OCI-LY3 (cell line): ENCODE measurements at regions not wholly inside any gene's neighbourhood (a gene's known extent, or its start where the extent isn't known, plus 50 kb on each side); places are given as distances from the start of the nearest gene placed in this dataset.

ENCODE experiments used
- H2AFZ ChIP-seq: fragments of 200-600, 300-600 bp; shearing (Covaris generic); 2 replicates; pipeline ENCODE4 v1.6.0; 2014; ENCODE audit warnings: antibody characterized with exemption, low read depth, low read length
- H3K27ac ChIP-seq: fragments of 200-600, 300-600 bp; sonication (generic); 2 replicates; pipeline ENCODE4 v1.5.1; 2014; ENCODE audit warnings: mild to moderate bottlenecking, low read length, moderate library complexity, mixed read lengths
- H3K27me3 ChIP-seq: fragments of 200-600, 300-600 bp; sonication (generic); 2 replicates; pipeline ENCODE4 v1.6.1; 2014; ENCODE audit warnings: low read depth, low read length, mixed read lengths
- H3K36me3 ChIP-seq: fragments of 200-600, 300-600 bp; sonication (generic); replicated peaks from 2 replicates; pipeline ENCODE3; 2014; ENCODE audit warnings: low read depth, low read length, mixed read lengths
- H3K4me1 ChIP-seq: fragments of 300-600, 200-600 bp; sonication (generic); 2 replicates; pipeline ENCODE4 v1.6.1; 2014; ENCODE audit warnings: low read length, mixed read lengths
- H3K4me2 ChIP-seq: fragments of 200-600, 300-600 bp; sonication (generic); 2 replicates; pipeline ENCODE4 v1.6.1; 2014; ENCODE audit warnings: low read length, mixed read lengths
- H3K4me3 ChIP-seq: fragments of 300-600, 200-600 bp; sonication (generic); 2 replicates; pipeline ENCODE4 v1.5.1; 2014; ENCODE audit warnings: antibody characterized with exemption, mild to moderate bottlenecking, low read length, moderate library complexity
- H3K79me2 ChIP-seq: fragments of 300-600, 200-600 bp; shearing (Covaris generic); 2 replicates; pipeline ENCODE4 v1.6.1; 2014; ENCODE audit warnings: mild to moderate bottlenecking, low read length, mixed read lengths
- H3K9ac ChIP-seq: fragments of 300-600, 200-600 bp; shearing (Covaris generic); 2 replicates; pipeline ENCODE4 v1.6.0; 2014; ENCODE audit warnings: mild to moderate bottlenecking, low read length, moderate library complexity
- H3K9me3 ChIP-seq: fragments of 200-600, 300-600 bp; shearing (Covaris generic); 2 replicates; pipeline ENCODE4 v1.6.1; 2014; ENCODE audit warnings: low read length, mixed read lengths; ENCODE audit not compliant: insufficient read depth
- H4K20me1 ChIP-seq: fragments of 200-600, 300-600 bp; sonication (generic); 2 replicates; pipeline ENCODE4 v1.6.1; 2016; ENCODE audit warnings: low read length, mixed read lengths; ENCODE audit not compliant: insufficient read depth
- EZH2phosphoT487 ChIP-seq: fragments of 200-600 bp; shearing (Covaris generic); IDR thresholded peaks from 2 replicates; pipeline ENCODE4 v1.6.1; 2018; ENCODE audit warnings: antibody characterized with exemption, mixed run types, low read depth
- TF ChIP-seq, protein P1 (sequence below): fragments of 200-600, 300-600 bp; sonication (generic); IDR thresholded peaks from 2 replicates; pipeline ENCODE4 v1.5.1; 2014; ENCODE audit warnings: antibody characterized with exemption, low read length, low read depth

DNA sequence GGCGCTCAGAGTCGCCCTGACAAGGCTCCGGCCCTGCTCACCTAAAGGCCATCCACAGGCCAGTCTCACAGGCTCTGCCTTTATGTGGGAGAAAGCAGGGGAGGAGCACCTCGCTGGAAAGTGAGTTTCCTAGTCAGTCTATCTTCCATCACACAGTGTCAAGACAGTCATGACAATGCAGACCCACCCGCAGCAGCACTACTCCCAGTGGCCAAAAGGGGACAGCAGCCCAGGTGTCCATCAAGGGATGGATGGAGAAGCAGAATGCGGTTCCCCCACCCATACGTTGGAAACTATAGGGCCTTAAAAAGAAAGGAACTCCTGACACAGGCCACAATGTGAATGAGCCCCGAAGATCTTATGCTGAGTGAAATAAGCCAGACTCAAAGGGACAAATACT, 226.8 kb downstream of the ENGASE start:
- TF ChIP-seq EZH2phosphoT487, result no peak
- TF ChIP-seq, protein P1, sequence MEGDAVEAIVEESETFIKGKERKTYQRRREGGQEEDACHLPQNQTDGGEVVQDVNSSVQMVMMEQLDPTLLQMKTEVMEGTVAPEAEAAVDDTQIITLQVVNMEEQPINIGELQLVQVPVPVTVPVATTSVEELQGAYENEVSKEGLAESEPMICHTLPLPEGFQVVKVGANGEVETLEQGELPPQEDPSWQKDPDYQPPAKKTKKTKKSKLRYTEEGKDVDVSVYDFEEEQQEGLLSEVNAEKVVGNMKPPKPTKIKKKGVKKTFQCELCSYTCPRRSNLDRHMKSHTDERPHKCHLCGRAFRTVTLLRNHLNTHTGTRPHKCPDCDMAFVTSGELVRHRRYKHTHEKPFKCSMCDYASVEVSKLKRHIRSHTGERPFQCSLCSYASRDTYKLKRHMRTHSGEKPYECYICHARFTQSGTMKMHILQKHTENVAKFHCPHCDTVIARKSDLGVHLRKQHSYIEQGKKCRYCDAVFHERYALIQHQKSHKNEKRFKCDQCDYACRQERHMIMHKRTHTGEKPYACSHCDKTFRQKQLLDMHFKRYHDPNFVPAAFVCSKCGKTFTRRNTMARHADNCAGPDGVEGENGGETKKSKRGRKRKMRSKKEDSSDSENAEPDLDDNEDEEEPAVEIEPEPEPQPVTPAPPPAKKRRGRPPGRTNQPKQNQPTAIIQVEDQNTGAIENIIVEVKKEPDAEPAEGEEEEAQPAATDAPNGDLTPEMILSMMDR, result no peak
- Histone ChIP-seq H3K4me2 (no peak overlapping the region), H3K4me1 (peaks cover 6% of the 10 kb centered on the region), H3K27me3 (peaks cover 16% of the 10 kb centered on the region), H3K9me3 (no peaks in the 10 kb centered on the region), H2AFZ (no peak overlapping the region), H3K79me2 (no peaks in the 10 kb centered on the region), H3K27ac (no peak overlapping the region), H3K4me3 (no peak overlapping the region), H3K9ac (no peak overlapping the region), H3K36me3 (no peaks in the 10 kb centered on the region), H4K20me1 (no peaks in the 10 kb centered on the region)

DNA sequence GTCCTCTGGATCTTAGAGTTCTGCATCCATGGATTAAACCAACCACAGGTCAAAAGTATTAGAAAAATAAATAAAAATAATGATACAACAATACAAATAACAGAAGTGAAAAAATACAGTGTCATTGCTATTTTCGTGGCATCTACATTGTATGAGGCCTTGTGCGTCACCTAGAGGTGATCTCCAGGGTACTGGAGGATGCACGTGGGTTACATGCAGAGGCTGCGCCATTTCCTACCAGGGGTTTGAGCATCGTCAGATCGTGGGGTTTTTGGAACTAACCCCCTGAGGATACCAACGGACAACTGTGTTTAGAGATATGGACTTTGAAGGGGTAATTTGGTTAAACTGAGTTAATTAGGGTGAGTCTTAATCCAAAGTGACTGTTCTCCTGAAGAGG, 224.7 kb downstream of the ENGASE start:
- Histone ChIP-seq H3K36me3 (no peaks in the 10 kb centered on the region), H3K9ac (no peak overlapping the region), H4K20me1 (no peaks in the 10 kb centered on the region), H3K79me2 (no peaks in the 10 kb centered on the region), H3K4me3 (no peak overlapping the region), H3K4me1 (peaks cover 6% of the 10 kb centered on the region), H2AFZ (no peak overlapping the region), H3K27ac (no peak overlapping the region), H3K4me2 (no peak overlapping the region), H3K27me3 (peaks cover 16% of the 10 kb centered on the region), H3K9me3 (no peaks in the 10 kb centered on the region)
- TF ChIP-seq, protein P1, result peak; percentile 40
- no peak for TF ChIP-seq EZH2phosphoT487

DNA sequence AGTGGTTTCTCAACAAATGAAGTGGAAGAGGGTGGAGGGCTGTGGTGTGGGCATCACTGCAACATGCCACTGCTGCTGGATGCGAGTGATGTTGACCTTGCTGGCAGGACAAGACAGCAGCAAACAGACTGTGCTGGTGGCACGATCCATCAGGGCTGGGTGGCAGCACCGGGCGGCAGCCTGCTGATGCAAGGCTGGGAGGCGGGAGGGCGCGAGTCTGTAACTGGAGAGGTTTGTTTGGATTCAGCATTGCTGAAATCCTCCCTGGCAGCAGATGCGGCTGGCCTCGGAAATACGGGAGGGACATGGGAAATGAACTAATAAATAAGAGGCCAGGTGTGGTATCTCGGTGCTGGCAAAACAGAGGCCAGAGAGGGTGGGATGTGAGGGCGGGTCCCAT, 224.2 kb downstream of the ENGASE start:
- Histone ChIP-seq H3K9me3 (no peaks in the 10 kb centered on the region), H3K27ac (no peak overlapping the region), H3K4me3 (no peak overlapping the region), H3K36me3 (no peaks in the 10 kb centered on the region), H4K20me1 (no peaks in the 10 kb centered on the region), H2AFZ (no peak overlapping the region), H3K79me2 (no peaks in the 10 kb centered on the region), H3K27me3 (peaks cover 16% of the 10 kb centered on the region), H3K4me1 (peaks cover 4% of the 10 kb centered on the region), H3K4me2 (no peak overlapping the region), H3K9ac (no peak overlapping the region)
- no peak for TF ChIP-seq EZH2phosphoT487
- TF ChIP-seq, protein P1, result no peak

DNA sequence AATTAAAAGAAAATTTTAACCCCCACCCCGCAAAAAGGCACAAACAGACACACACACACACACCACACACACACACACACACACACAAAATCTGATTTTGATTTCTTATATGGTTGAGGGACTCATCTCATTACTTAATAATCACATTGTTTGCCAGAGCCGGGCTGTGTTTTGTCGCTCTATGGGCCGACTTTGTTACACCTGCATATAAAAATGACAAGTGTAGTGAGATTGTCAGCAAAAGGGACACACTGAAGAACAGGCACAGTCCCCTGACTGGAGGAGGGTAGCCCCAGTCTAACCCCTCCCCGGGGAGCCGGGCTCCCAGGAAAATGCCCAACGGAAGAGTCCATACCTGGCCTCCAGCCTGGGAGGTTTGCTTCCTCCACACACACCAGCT, 221.6 kb downstream of the ENGASE start:
- no peaks in the 10 kb centered on the region for H3K36me3 ChIP-seq
- no peaks in the 10 kb centered on the region for H3K79me2 ChIP-seq
- no peak overlapping the region for H3K4me2 ChIP-seq
- no peaks in the 10 kb centered on the region for H3K9me3 ChIP-seq
- H3K4me1 ChIP-seq, result no peaks in the 10 kb centered on the region
- no peak overlapping the region for H2AFZ ChIP-seq
- TF ChIP-seq EZH2phosphoT487, result no peak
- TF ChIP-seq, protein P1, result no peak
- H4K20me1 ChIP-seq, result no peaks in the 10 kb centered on the region
- no peak overlapping the region for H3K4me3 ChIP-seq
- H3K9ac ChIP-seq, result no peak overlapping the region
- no peak overlapping the region for H3K27ac ChIP-seq
- H3K27me3 ChIP-seq, result peaks cover 26% of the 10 kb centered on the region
